Right kidney (tissue), 1 donor: ENCODE measurements at regions not wholly inside any gene's neighbourhood (a gene's known extent, or its start where the extent isn't known, plus 50 kb on each side); places are given as distances from the start of the nearest gene placed in this dataset.
A peak's percentile ranks its signal among the peaks of the same experiment; 100 is the strongest.

Experiments used
- DNase-seq: peaks from one replicate; pipeline ENCODE4 v3.0.0-alpha.2; 2016

DNA sequence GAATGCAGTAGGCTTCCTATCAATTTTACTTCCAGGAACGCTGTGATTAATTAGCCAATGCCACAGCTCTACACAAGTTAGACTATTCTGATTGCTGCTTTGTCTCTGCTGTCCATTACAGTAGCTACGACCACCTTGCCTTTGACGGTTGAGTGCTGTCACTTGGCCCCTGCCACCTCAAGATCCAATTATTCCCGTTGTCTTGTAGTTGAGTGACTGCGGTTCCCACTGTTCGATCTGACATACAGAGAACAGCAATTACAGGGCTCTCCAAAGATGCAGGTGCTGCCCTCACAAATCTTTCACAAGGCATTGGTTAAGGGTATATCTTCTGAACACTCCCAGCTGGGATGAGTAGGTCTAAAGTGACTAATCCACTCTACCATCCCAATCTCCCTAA is 393.4 kb upstream of the KIF2A start:
- no peak for DNase-seq

- no peak for DNase-seq
Measured at GRCh38 chr5:61915646-61916045, 390.4 kb upstream of the KIF2A start.

DNA sequence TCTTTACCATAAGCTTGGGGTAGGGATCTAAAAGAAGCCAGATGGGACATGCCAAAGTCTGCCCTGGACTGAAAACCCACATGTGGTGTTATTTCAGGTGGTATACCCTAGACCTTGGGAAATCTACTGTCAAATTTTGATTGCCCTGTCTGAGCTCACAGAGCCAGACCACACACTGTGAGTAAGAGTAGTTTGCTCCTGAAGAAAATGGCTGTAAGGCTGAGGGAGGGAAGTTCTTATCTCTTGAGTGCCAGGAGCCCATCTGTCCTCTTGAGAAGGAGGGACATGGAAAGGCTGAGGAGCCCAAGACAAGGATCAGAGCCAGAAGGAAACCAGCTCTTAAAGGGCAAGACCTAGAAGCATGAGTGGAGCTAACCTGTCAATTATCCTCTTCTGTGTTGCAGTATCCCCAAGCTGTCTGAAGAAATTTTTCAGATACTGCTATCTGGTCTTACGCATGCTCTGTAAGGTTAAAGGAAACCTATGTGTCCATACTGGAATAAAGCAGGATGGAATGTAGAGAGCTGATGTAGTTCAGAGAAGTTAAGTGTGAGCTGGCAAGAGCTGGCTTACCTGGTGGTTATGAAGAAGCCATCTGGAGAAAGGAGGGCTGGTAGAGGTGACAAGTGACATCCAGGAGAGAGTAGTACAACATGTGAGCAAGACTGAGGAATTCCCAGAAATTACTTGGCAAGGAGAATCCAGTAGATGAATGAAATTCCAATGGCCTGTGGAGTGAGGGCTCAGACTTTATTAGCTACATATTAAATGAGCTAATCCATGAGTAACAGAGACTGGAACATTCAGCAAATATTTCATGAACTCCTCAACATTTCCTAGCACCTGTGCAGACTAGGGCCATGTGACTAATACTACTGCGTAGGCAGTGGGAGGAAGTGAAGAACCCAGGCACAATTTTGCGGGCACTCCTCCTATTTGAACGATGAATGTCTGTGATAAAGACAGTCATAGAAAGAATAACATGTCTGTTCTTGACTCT is 389.1 kb upstream of the KIF2A start:
- DNase-seq = no peak

DNA sequence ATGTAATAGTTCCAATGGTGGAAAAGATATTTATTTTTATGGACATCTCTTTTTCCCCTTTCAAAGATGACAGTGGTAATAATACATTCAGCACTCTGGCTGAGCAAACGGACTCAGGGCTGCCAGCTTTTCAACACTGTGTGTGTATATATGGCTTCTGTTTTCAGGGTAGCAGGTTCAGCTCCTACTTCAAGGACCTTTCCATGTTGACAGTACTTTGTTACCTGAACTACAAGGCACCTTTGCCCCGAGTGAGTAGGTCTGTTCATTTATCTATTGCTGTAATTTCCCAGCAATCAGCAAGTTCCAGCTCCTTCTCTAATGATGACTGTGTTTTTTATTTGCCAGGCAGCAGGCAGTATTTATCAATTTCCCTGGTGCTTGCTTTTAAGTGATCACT is 387.4 kb upstream of the KIF2A start:
- no peak for DNase-seq

- no peak for DNase-seq
Measured at GRCh38 chr5:61919920-61920319, 386.1 kb upstream of the KIF2A start.

- no peak for DNase-seq
Measured at GRCh38 chr5:61924251-61924650, 381.8 kb upstream of the KIF2A start.

DNA sequence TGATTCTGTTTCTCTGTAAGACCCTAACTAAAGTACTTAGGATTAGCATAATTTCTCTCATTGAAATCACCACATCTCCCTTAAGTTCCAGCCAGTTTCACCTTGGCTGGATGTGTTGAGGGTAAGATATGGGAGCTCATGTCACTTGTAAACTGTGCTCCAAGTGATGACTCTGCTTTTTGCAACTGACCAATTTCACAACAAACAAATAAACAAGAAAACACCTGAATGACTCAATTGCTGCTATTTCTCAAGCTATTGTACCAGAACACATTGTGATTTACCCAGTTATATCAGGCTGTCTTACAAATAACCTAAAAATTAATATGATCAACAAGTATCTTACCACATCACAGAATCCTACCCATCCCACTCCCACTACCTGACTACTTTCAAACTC is 379.1 kb upstream of the KIF2A start:
- no peak for DNase-seq

- no peak for DNase-seq
Measured at GRCh38 chr5:61931236-61931635, 374.8 kb upstream of the KIF2A start.

- peak; percentile 38 for DNase-seq
Measured at GRCh38 chr5:61933787-61934626, 372.0 kb upstream of the KIF2A start.

- DNase-seq = no peak
Measured at GRCh38 chr5:61941637-61942036, 364.4 kb upstream of the KIF2A start.

DNA sequence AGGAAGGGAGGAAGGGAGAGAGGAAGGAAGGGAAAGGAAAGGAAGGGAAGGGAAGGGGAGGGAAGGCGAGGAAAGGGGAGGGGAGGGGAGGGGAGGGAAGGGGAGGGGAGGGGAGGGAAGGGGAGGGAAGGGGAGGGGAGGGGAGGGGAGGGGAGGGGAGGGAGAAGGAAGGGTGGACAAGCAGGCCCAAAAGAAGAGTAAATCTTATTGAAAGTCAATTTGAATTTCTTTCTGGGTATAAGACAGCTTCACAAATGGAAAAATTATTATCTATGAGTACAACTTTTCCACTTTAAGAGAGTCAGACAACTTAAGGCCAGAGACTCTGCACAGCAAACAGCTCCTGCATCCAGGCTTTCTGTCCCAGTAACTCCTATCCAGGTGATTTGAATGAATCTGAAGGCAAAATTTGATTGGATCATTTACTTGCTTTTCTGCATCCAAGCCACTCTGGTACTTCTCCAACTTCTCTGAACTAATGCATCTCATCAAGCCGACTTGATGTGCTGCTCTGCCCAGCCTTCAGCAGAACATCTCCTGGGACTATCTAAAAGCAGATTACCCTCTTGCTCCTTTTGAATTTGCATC is 363.4 kb upstream of the KIF2A start:
- no peak for DNase-seq

GRCh38 chr5:61943713-61944112 is 362.3 kb upstream of the KIF2A start:
- no peak for DNase-seq

GRCh38 chr5:61948151-61948550 is 357.9 kb upstream of the KIF2A start:
- no peak for DNase-seq

- DNase-seq = no peak
Measured at GRCh38 chr5:61949054-61949678, 356.8 kb upstream of the KIF2A start.

DNA sequence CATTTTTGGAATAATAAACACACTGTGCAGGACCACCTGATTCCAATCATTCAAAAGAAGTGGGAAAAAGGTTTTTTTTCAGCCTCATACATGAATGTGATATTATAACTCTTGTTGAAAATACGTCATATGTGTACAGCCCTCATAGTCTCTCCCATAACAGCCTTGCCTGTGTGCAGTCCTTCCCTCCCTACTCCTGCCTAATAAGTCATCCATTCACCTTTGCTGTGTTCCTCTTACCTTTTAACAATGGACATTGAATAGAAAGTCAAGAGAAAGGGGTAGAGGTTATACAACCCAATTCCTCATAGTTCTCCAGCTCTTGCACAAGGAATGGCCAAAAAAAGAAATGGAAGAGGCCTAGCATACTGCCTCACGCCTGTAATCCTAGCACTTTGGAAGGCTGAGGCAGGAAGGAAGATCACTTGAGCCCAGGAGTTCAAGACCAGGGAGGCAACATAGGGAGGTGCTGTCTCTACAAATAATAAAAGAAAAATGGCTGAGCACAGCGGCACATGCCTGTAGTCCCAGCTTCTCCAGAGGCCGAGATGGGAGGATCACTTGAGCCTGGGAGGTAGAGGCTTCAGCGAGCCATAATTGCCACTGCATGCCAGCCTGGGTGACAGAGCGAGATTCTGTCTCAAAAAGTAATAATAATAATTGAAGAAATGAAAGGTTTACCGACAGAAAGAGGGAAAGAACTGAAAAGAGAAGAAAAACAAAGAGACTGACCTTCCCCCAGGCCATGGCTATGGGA is 356.1 kb upstream of the KIF2A start:
- no peak for DNase-seq

GRCh38 chr5:61951295-61951694 is 354.7 kb upstream of the KIF2A start:
- no peak for DNase-seq

DNA sequence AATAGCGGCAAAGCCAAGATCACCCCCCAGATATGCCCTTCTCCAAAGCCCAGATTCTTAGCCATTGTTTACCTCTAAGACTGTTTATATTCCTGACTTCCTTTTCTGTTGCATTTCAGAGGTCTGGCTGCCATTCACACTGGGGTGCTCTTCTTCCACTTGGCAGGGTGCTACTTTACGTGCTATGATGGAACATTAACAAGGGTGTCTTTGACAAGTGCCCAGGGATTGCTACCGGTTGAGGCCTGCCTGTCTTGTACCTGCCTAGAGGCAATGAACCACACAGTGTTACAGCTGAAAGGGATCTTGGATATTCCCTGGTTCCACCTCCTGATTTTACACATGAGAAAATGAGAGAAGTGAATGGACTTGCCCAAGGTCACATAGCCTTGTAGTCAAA is 352.1 kb upstream of the KIF2A start:
- no peak for DNase-seq

- DNase-seq = no peak
Measured at GRCh38 chr5:61964201-61964600, 341.8 kb upstream of the KIF2A start.

GRCh38 chr5:61965069-61965468 is 340.9 kb upstream of the KIF2A start:
- no peak for DNase-seq

GRCh38 chr5:61965490-61965889 is 340.5 kb upstream of the KIF2A start:
- DNase-seq = no peak

- no peak for DNase-seq
Measured at GRCh38 chr5:61966296-61966955, 339.6 kb upstream of the KIF2A start.
